Neural progenitor cell (in vitro differentiated cells): ENCODE measurements at regions not wholly inside any gene's neighbourhood (a gene's known extent, or its start where the extent isn't known, plus 50 kb on each side); places are given as distances from the start of the nearest gene placed in this dataset.

Experiments
- DNase-seq: peaks from one replicate; pipeline ENCODE4 v3.0.0-alpha.2; 2016; ENCODE audit warnings: low spot score
- H2AFZ ChIP-seq: fragments of 200-600 bp; sonication (generic); replicated peaks from 2 replicates; pipeline ENCODE4 v1.6.1; 2016; ENCODE audit warnings: antibody characterized with exemption
- H3F3A ChIP-seq: fragments of 200-600 bp; sonication (generic); 2 replicates; pipeline ENCODE4 v1.6.1; 2016; ENCODE audit warnings: antibody characterized with exemption, low read depth
- H3K27ac ChIP-seq: fragments of 200-600 bp; sonication (generic); 2 replicates; pipeline ENCODE4 v1.5.1; 2016; ENCODE audit warnings: mild to moderate bottlenecking
- H3K27me3 ChIP-seq: fragments of 200-600 bp; sonication (generic); 2 replicates; pipeline ENCODE4 v1.6.1; 2016; ENCODE audit warnings: mild to moderate bottlenecking, moderate library complexity
- H3K36me3 ChIP-seq: fragments of 200-600 bp; sonication (generic); 2 replicates; pipeline ENCODE4 v1.5.1; 2016
- H3K4me1 ChIP-seq: fragments of 200-600 bp; sonication (generic); 2 replicates; pipeline ENCODE4 v1.6.1; 2016; ENCODE audit warnings: mixed run types
- H3K4me2 ChIP-seq: fragments of 200-600 bp; sonication (generic); 2 replicates; pipeline ENCODE4 v1.6.1; 2016
- H3K4me3 ChIP-seq: fragments of 200-600 bp; sonication (generic); 2 replicates; pipeline ENCODE4 v1.5.1; 2016
- H3K79me2 ChIP-seq: fragments of 200-600 bp; sonication (generic); 2 replicates; pipeline ENCODE4 v1.6.1; 2016; ENCODE audit warnings: low read depth
- H3K9ac ChIP-seq: fragments of 200-600 bp; sonication (generic); 2 replicates; pipeline ENCODE4 v1.6.1; 2016
- H3K9me3 ChIP-seq: fragments of 200-600 bp; sonication (generic); 2 replicates; pipeline ENCODE4 v1.5.1; 2016; ENCODE audit warnings: low read depth
- H4K20me1 ChIP-seq: fragments of 200-600 bp; sonication (generic); 2 replicates; pipeline ENCODE4 v1.6.1; 2016; ENCODE audit warnings: low read depth
- H3K27ac Mint-ChIP-seq: 3 replicates; pipeline ENCODE4 v1.8.0; 2021; ENCODE audit warnings: mixed read lengths
- H3K27me3 Mint-ChIP-seq: 2 replicates; pipeline ENCODE4 v1.8.0; 2022; ENCODE audit warnings: low read depth, mild to moderate bottlenecking, inconsistent platforms, moderate library complexity, mixed read lengths; ENCODE audit not compliant: insufficient read depth
- H3K36me3 Mint-ChIP-seq: 3 replicates; pipeline ENCODE4 v1.8.0; 2021; ENCODE audit warnings: mixed read lengths
- H3K4me1 Mint-ChIP-seq: 3 replicates; pipeline ENCODE4 v1.8.0; 2021; ENCODE audit warnings: mixed read lengths
- H3K4me3 Mint-ChIP-seq: 3 replicates; pipeline ENCODE4 v1.8.0; 2021; ENCODE audit warnings: mild to moderate bottlenecking, moderate library complexity, mixed read lengths
- H3K9me3 Mint-ChIP-seq: 3 replicates; pipeline ENCODE4 v1.8.0; 2020; ENCODE audit warnings: mixed read lengths
- EZH2 ChIP-seq: fragments of 200-600 bp; sonication (generic); IDR thresholded peaks from 2 replicates; pipeline ENCODE4 v1.6.1; 2017; ENCODE audit warnings: antibody characterized with exemption, mild to moderate bottlenecking, moderate library complexity
- EZH2phosphoT487 ChIP-seq: fragments of 200-600 bp; sonication (generic); IDR thresholded peaks from 2 replicates; pipeline ENCODE4 v1.6.1; 2017; ENCODE audit warnings: antibody characterized with exemption
- TF ChIP-seq, protein P1 (sequence below): fragments of 200-600 bp; sonication (generic); IDR thresholded peaks from 2 replicates; pipeline ENCODE4 v1.5.1; 2017; ENCODE audit warnings: antibody characterized with exemption, mild to moderate bottlenecking

GRCh38 chr12:94042321-94042720 is 106.1 kb upstream of the PLXNC1 start:
- Histone ChIP-seq H3K79me2 (no peaks in the 10 kb centered on the region), H3K27me3 (peaks cover 40% of the 10 kb centered on the region), H3K9ac (no peak overlapping the region), H3K4me2 (peak overlapping the region; percentile 66), H3K36me3 (no peaks in the 10 kb centered on the region), H3K4me1 (peaks cover 19% of the 10 kb centered on the region), H3F3A (peaks cover 21% of the 10 kb centered on the region), H3K27ac (no peak overlapping the region), H3K4me3 (peak overlapping the region; percentile 29), H4K20me1 (peaks cover 13% of the 10 kb centered on the region), H2AFZ (no peak overlapping the region), H3K9me3 (no peaks in the 10 kb centered on the region)
- peaks cover 14% of the 10 kb centered on the region for H3K9me3 Mint-ChIP-seq
- peak overlapping the region; percentile 88 for H3K27ac Mint-ChIP-seq
- peak overlapping the region; percentile 62 for H3K4me3 Mint-ChIP-seq
- peak; percentile 88 for DNase-seq
- H3K4me1 Mint-ChIP-seq, result peaks cover 33% of the 10 kb centered on the region
- no peaks in the 10 kb centered on the region for H3K36me3 Mint-ChIP-seq
- TF ChIP-seq, protein P1, sequence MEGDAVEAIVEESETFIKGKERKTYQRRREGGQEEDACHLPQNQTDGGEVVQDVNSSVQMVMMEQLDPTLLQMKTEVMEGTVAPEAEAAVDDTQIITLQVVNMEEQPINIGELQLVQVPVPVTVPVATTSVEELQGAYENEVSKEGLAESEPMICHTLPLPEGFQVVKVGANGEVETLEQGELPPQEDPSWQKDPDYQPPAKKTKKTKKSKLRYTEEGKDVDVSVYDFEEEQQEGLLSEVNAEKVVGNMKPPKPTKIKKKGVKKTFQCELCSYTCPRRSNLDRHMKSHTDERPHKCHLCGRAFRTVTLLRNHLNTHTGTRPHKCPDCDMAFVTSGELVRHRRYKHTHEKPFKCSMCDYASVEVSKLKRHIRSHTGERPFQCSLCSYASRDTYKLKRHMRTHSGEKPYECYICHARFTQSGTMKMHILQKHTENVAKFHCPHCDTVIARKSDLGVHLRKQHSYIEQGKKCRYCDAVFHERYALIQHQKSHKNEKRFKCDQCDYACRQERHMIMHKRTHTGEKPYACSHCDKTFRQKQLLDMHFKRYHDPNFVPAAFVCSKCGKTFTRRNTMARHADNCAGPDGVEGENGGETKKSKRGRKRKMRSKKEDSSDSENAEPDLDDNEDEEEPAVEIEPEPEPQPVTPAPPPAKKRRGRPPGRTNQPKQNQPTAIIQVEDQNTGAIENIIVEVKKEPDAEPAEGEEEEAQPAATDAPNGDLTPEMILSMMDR, result no peak
- peak; percentile 64 for TF ChIP-seq EZH2phosphoT487
- H3K27me3 Mint-ChIP-seq, result no peaks in the 10 kb centered on the region

DNA sequence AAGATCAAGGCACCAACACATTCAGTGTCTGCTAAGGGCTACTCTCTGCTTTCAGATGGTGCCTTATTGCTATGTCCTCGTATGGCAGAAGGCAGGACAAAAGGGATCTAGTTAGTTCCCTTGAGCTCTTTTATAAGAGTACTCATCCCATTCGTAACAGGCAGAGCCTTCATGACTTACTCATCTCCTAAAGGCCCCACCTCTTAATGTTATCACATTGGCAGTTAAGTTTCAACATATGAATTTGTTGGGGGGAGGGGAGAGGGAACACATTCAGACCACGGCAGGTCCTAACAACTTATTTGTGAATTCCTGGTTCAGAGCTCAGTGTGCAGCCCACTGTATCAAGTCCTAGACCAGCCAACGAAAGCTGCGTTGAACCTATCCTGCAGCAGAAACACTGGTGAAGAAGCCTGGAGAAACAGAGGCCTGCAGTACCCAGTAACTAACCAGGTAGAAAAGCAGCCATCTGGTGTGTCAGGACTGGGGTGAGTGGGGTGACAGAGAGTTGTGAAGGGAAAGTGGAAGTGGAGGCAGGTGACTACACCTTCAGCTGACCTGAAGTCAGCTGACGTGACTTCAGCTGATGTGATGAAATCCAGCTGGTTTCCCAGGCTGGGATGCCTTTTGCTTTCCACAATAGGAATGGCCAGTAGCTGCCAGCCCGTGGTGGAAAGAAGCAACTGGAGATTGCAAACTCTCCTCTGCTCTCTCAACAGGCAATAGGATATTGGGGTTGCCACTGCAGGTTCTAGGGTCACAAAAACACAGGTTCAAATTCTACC is 101.6 kb upstream of the PLXNC1 start:
- no peak overlapping the region for H3K4me3 ChIP-seq
- Mint-ChIP-seq H3K4me1 (peaks cover 27% of the 10 kb centered on the region), H3K4me3 (no peak overlapping the region), H3K27me3 (peaks cover 2% of the 10 kb centered on the region), H3K9me3 (no peaks in the 10 kb centered on the region), H3K36me3 (no peaks in the 10 kb centered on the region), H3K27ac (no peak overlapping the region)
- no peak overlapping the region for H3K27ac ChIP-seq
- H3K36me3 ChIP-seq, result no peaks in the 10 kb centered on the region
- no peaks in the 10 kb centered on the region for H3K9me3 ChIP-seq
- H2AFZ ChIP-seq, result no peak overlapping the region
- H3K4me1 ChIP-seq, result peaks cover 14% of the 10 kb centered on the region
- H3K27me3 ChIP-seq, result peaks cover 31% of the 10 kb centered on the region
- H3F3A ChIP-seq, result peaks cover 14% of the 10 kb centered on the region
- H3K79me2 ChIP-seq, result no peaks in the 10 kb centered on the region
- no peak for TF ChIP-seq EZH2phosphoT487
- no peak for TF ChIP-seq EZH2
- TF ChIP-seq, protein P1, result no peak
- H3K4me2 ChIP-seq, result no peak overlapping the region
- no peak overlapping the region for H3K9ac ChIP-seq
- H4K20me1 ChIP-seq, result peaks cover 11% of the 10 kb centered on the region
- DNase-seq, result no peak

- H3K79me2 ChIP-seq, result no peaks in the 10 kb centered on the region
- H3K27me3 ChIP-seq, result peaks cover 31% of the 10 kb centered on the region
- H3K9ac ChIP-seq, result no peak overlapping the region
- Mint-ChIP-seq H3K36me3 (no peaks in the 10 kb centered on the region), H3K27me3 (peaks cover 2% of the 10 kb centered on the region), H3K9me3 (no peaks in the 10 kb centered on the region), H3K4me3 (no peak overlapping the region), H3K27ac (no peak overlapping the region), H3K4me1 (peaks cover 21% of the 10 kb centered on the region)
- H3K36me3 ChIP-seq, result no peaks in the 10 kb centered on the region
- TF ChIP-seq EZH2 (no peak), EZH2phosphoT487 (no peak)
- TF ChIP-seq, protein P1, result no peak
- H4K20me1 ChIP-seq, result peaks cover under 1% of the 10 kb centered on the region
- DNase-seq, result no peak
- no peak overlapping the region for H3K4me2 ChIP-seq
- H3K9me3 ChIP-seq, result no peaks in the 10 kb centered on the region
- H2AFZ ChIP-seq, result no peak overlapping the region
- no peak overlapping the region for H3K4me3 ChIP-seq
- no peak overlapping the region for H3K27ac ChIP-seq
- peaks cover 3% of the 10 kb centered on the region for H3F3A ChIP-seq
- peaks cover 8% of the 10 kb centered on the region for H3K4me1 ChIP-seq
These were observed 100.4 kb upstream of the PLXNC1 start for GRCh38 chr12:94047781-94048567.
